ENCODE measurements at regions not wholly inside any gene's neighbourhood (a gene's known extent, or its start where the extent isn't known, plus 50 kb on each side); places are given as distances from the start of the nearest gene placed in this dataset.

DNA sequence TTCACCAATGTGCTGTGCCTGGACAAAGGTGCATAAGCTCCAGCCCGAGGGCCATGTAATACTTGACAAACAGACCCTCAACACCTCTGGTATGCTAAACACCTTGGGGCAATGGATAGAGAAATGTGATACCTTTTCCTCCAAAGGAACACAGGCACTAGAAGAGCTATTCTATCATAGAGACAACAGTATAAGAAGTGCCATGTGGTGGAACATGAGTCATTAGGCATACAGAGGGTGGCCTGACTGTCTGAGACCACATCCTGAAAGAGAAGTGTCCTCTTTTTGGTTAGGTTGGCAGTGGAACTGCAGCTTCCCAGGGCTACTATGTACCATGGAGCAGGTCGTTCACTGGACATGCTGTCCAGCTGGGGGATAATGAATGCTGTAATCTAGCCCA is 153.9 kb downstream of the INSIG2 start:
- DNase-seq (ENCODE audit: low spot score), result no peak
- no peak overlapping the region for H3K4me3 ChIP-seq (ENCODE audit: low read depth in 1 of 3, low read length in 3 of 3)
- H3K4me1 ChIP-seq (ENCODE audit: control insufficient read depth in 4 of 4, insufficient read depth in 4 of 4, low read length in 3 of 4), result no peaks in the 10 kb centered on the region
- TF ChIP-seq HNF4G (IDR thresholded peaks at IDR 0.05), result no peak
- TF ChIP-seq, protein P1, sequence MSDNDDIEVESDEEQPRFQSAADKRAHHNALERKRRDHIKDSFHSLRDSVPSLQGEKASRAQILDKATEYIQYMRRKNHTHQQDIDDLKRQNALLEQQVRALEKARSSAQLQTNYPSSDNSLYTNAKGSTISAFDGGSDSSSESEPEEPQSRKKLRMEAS (IDR thresholded peaks at IDR 0.05), result no peak
- TF ChIP-seq, protein P2, sequence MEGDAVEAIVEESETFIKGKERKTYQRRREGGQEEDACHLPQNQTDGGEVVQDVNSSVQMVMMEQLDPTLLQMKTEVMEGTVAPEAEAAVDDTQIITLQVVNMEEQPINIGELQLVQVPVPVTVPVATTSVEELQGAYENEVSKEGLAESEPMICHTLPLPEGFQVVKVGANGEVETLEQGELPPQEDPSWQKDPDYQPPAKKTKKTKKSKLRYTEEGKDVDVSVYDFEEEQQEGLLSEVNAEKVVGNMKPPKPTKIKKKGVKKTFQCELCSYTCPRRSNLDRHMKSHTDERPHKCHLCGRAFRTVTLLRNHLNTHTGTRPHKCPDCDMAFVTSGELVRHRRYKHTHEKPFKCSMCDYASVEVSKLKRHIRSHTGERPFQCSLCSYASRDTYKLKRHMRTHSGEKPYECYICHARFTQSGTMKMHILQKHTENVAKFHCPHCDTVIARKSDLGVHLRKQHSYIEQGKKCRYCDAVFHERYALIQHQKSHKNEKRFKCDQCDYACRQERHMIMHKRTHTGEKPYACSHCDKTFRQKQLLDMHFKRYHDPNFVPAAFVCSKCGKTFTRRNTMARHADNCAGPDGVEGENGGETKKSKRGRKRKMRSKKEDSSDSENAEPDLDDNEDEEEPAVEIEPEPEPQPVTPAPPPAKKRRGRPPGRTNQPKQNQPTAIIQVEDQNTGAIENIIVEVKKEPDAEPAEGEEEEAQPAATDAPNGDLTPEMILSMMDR (IDR thresholded peaks at IDR 0.05; ENCODE audit: low read depth, low read length, missing input control), result no peak
- TF ChIP-seq, protein P3, sequence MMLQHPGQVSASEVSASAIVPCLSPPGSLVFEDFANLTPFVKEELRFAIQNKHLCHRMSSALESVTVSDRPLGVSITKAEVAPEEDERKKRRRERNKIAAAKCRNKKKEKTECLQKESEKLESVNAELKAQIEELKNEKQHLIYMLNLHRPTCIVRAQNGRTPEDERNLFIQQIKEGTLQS (IDR thresholded peaks at IDR 0.05), result no peak
- TF ChIP-seq ZBTB33 (IDR thresholded peaks at IDR 0.05), result no peak
- no peak for TF ChIP-seq JUND (IDR thresholded peaks at IDR 0.05)
- TF ChIP-seq FOXA2 (IDR thresholded peaks at IDR 0.05), result no peak
- TF ChIP-seq SP1 (IDR thresholded peaks at IDR 0.05), result no peak
- TF ChIP-seq GABPA (IDR thresholded peaks at IDR 0.05 in 1 of 2, conservative IDR thresholded peaks at IDR 0.05 in 1 of 2), result no peak
- TF ChIP-seq RXRA (IDR thresholded peaks at IDR 0.05), result no peak
- no peaks in the 10 kb centered on the region for H3K36me3 ChIP-seq (ENCODE audit: control insufficient read depth in 4 of 4, insufficient read depth in 3 of 4, low read depth in 1 of 4, low read length in 3 of 4)
- H3K27me3 ChIP-seq (ENCODE audit: control insufficient read depth in 4 of 4, insufficient read depth in 4 of 4, low read length in 3 of 4), result peaks cover 0 to 3% (median 0%) of the 10 kb centered on the region in 4 donors
- H3K9ac ChIP-seq (ENCODE audit: low read depth in 1 of 2, low read length in 2 of 2), result no peak overlapping the region
- no peak overlapping the region for H3K27ac ChIP-seq (ENCODE audit: low read depth in 1 of 2, low read length in 2 of 2)
- peaks cover 0 to 2% (median 0%) of the 10 kb centered on the region in 4 donors for H3K9me3 ChIP-seq (ENCODE audit: control insufficient read depth in 4 of 4, low read length in 3 of 4)
- 72% methylated on average over 2 of the region's 2 CpGs for WGBS

GRCh38 chr2:118241128-118241527 is 152.9 kb downstream of the INSIG2 start:
- Histone ChIP-seq H3K9me3 (ENCODE audit: control insufficient read depth in 4 of 4, low read length in 3 of 4) (peaks cover 0 to 2% (median 0%) of the 10 kb centered on the region in 4 donors), H3K9ac (ENCODE audit: low read depth in 1 of 2, low read length in 2 of 2) (no peak overlapping the region), H3K4me1 (ENCODE audit: control insufficient read depth in 4 of 4, insufficient read depth in 4 of 4, low read length in 3 of 4) (no peaks in the 10 kb centered on the region), H3K27me3 (ENCODE audit: control insufficient read depth in 4 of 4, insufficient read depth in 4 of 4, low read length in 3 of 4) (peaks cover 0 to 3% (median 0%) of the 10 kb centered on the region in 4 donors), H3K36me3 (ENCODE audit: control insufficient read depth in 4 of 4, insufficient read depth in 3 of 4, low read depth in 1 of 4, low read length in 3 of 4) (no peaks in the 10 kb centered on the region), H3K27ac (ENCODE audit: low read depth in 1 of 2, low read length in 2 of 2) (no peak overlapping the region), H3K4me3 (ENCODE audit: low read depth in 1 of 3, low read length in 3 of 3) (no peak overlapping the region)
- TF ChIP-seq GABPA (IDR thresholded peaks at IDR 0.05 in 1 of 2, conservative IDR thresholded peaks at IDR 0.05 in 1 of 2) (no peak), FOXA1 (IDR thresholded peaks at IDR 0.05) (no peak), ZBTB33 (IDR thresholded peaks at IDR 0.05) (no peak), NR2F2 (IDR thresholded peaks at IDR 0.05) (no peak), RXRA (IDR thresholded peaks at IDR 0.05) (no peak), HNF4A (conservative IDR thresholded peaks at IDR 0.05) (no peak), RAD21 (IDR thresholded peaks at IDR 0.05) (no peak), YY1 (IDR thresholded peaks at IDR 0.05) (no peak)
- TF ChIP-seq, protein P2 (IDR thresholded peaks at IDR 0.05; ENCODE audit: low read depth, low read length, missing input control), result no peak
- TF ChIP-seq, protein P4, sequence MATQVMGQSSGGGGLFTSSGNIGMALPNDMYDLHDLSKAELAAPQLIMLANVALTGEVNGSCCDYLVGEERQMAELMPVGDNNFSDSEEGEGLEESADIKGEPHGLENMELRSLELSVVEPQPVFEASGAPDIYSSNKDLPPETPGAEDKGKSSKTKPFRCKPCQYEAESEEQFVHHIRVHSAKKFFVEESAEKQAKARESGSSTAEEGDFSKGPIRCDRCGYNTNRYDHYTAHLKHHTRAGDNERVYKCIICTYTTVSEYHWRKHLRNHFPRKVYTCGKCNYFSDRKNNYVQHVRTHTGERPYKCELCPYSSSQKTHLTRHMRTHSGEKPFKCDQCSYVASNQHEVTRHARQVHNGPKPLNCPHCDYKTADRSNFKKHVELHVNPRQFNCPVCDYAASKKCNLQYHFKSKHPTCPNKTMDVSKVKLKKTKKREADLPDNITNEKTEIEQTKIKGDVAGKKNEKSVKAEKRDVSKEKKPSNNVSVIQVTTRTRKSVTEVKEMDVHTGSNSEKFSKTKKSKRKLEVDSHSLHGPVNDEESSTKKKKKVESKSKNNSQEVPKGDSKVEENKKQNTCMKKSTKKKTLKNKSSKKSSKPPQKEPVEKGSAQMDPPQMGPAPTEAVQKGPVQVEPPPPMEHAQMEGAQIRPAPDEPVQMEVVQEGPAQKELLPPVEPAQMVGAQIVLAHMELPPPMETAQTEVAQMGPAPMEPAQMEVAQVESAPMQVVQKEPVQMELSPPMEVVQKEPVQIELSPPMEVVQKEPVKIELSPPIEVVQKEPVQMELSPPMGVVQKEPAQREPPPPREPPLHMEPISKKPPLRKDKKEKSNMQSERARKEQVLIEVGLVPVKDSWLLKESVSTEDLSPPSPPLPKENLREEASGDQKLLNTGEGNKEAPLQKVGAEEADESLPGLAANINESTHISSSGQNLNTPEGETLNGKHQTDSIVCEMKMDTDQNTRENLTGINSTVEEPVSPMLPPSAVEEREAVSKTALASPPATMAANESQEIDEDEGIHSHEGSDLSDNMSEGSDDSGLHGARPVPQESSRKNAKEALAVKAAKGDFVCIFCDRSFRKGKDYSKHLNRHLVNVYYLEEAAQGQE (IDR thresholded peaks at IDR 0.05), result no peak
- TF ChIP-seq, protein P3 (IDR thresholded peaks at IDR 0.05), result no peak
- TF ChIP-seq, protein P1 (IDR thresholded peaks at IDR 0.05), result no peak
- DNase-seq (ENCODE audit: low spot score), result no peak
- 79% methylated on average over 8 of the region's 8 CpGs for WGBS

All from liver (tissue), 8 donors.